Colonic mucosa (tissue), 4 donors: ENCODE measurements at regions not wholly inside any gene's neighbourhood (a gene's known extent, or its start where the extent isn't known, plus 50 kb on each side); places are given as distances from the start of the nearest gene placed in this dataset.

ENCODE experiments used
- DNase-seq: peaks from one replicate; pipeline ENCODE4 v3.0.0-alpha.2; 2020
- H3K27ac ChIP-seq: fragments of 200-600 bp; one replicate; pipeline ENCODE4 v1.8.0; 2021
- H3K27me3 ChIP-seq: fragments of 200-600 bp; one replicate; pipeline ENCODE4 v1.8.0; 2021
- H3K36me3 ChIP-seq: fragments of 200-600 bp; one replicate; pipeline ENCODE4 v1.8.0; 2021
- H3K4me1 ChIP-seq: fragments of 200-600 bp; one replicate; pipeline ENCODE4 v1.8.0; 2021; ENCODE audit warnings: mild to moderate bottlenecking
- H3K4me3 ChIP-seq: fragments of 200-600 bp; one replicate; pipeline ENCODE4 v1.8.0; 2021
- H3K9ac ChIP-seq, 2 donors: one replicate each; pipeline ENCODE4 v1.7.0; 2013; ENCODE audit warnings: control low read depth in 2 of 2, low read depth in 2 of 2, low read length in 2 of 2
- H3K9me3 ChIP-seq: fragments of 200-600 bp; one replicate; pipeline ENCODE4 v1.8.0; 2021
- CTCF ChIP-seq: fragments of 200-600 bp; IDR thresholded peaks from one replicate; pipeline ENCODE4 v1.8.0; 2022; ENCODE audit warnings: antibody characterized with exemption, mild to moderate bottlenecking
- intact Hi-C: fragments of 100-400 bp; cut with DNase I; formaldehyde crosslinking; loops from one replicate; pipeline ENCODE4 v1.14.1; 2022
- donor health status: healthy.
- donor health status: DM: no; HTN: no; CAD: no.
- donor health status: DM: no; HTN: no; CAD: no.

DNA sequence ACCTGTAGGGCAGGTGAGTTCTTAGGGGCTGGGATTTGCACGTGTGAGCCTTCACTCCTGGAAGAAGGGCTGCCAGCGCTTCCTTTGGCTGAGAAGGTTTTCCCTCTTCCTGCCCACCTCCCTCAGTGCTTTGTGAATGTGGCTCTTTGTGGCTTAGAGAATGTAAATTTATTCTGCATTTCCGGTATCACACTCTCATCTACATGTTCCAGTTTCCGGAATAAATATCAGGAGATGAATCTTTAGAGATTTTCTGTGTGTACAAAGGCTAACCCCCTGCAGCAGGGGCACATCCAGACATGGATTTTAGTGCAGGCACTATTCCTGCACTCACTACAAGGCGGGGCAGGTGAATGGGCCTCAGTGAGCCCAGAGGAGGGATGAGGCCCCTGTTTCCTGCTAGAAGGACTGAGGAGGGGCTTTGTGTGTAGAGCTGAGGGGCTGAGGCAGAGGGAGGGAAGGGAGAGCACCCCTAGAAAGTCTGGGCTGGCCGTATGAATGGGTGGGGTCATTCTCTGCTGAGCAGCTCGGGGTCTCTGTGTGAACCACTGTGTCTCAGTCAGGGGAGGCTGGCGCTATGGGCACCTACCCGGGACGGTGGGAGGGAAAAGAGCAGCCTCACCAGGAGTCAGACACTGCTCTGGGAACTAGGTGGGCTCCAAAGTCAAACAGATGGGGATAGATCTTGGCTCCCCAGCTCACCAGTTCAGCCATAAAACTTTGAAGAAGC is 207.5 kb downstream of the MATN1 start:
- Histone ChIP-seq H3K36me3 (no peaks in the 10 kb centered on the region), H3K4me3 (no peak overlapping the region), H3K9me3 (no peaks in the 10 kb centered on the region), H3K9ac (no peak overlapping the region), H3K4me1 (no peaks in the 10 kb centered on the region), H3K27me3 (no peaks in the 10 kb centered on the region), H3K27ac (no peak overlapping the region)
- DNase-seq = no peak
- intact Hi-C loops = no loop called here
- no peak for TF ChIP-seq CTCF

DNA sequence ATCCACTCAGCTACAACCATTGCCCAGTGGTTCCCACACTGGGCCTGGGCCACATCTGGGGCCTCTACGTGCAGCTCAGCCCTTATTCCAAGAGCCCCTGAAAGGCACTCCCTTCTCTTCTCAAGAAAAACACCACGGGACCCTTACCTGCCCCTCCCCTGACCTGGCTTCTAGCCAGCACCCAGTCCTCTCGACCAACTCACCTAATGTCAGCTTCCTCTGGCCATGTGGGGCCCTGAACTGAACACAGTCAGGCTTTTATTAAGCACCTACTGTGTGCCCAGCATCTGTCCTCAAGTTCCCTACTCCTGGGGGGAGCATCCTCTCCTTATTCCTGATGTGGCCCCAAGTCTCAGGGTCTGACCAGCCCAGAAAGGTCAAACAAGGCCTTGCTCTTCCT is 208.4 kb downstream of the MATN1 start:
- intact Hi-C loops = no loop called here
- Histone ChIP-seq H3K27me3 (no peaks in the 10 kb centered on the region), H3K4me1 (no peaks in the 10 kb centered on the region), H3K9ac (no peak overlapping the region), H3K4me3 (no peak overlapping the region), H3K27ac (no peak overlapping the region), H3K36me3 (no peaks in the 10 kb centered on the region), H3K9me3 (no peaks in the 10 kb centered on the region)
- DNase-seq = no peak
- TF ChIP-seq CTCF = no peak

- DNase-seq = no peak
- H3K9me3 ChIP-seq = no peaks in the 10 kb centered on the region
- H3K9ac ChIP-seq = no peak overlapping the region
- no peak overlapping the region for H3K27ac ChIP-seq
- H3K4me3 ChIP-seq = no peak overlapping the region
- TF ChIP-seq CTCF = no peak
- no peaks in the 10 kb centered on the region for H3K4me1 ChIP-seq
- no peaks in the 10 kb centered on the region for H3K27me3 ChIP-seq
- intact Hi-C loops = no loop called here
- no peaks in the 10 kb centered on the region for H3K36me3 ChIP-seq
Measured at GRCh38 chr1:30514137-30514654, 209.2 kb downstream of the MATN1 start.

DNA sequence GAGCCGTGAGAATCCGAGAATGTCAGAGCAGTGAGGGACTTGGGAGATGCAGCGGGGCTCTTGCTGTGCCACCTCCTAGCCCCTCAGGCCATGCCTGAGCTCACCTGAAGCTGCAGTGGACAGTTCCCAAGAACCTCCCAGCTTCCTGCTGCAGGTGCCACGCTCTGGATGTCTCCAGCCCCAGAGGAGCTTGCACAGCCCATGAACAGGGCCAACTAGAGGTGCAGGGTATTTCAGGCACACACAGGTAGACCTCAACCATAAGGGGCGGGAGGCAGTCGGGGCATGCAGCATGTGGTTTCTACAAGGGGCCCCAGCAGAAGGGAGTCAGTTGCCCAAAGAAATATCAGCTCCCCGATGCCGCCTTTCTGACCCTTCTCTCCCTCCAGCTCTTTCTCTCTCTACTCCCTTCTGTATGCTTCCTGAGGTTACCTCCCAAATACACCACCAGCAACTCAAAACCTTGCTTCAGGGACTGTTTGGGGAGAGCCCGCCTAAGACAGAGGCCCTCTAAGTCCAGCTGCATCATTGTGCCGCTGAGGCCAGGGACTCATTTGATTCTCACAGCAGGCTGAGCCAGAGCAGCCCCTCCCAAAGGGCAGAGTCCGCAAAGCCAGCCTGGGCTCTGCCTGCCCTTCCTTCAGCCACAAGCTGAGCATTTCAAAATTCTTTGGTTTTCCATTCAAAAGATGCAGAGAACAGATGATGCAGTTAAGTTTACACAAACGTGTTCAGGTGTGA is 209.8 kb downstream of the MATN1 start:
- no peak for DNase-seq
- Histone ChIP-seq H3K4me3 (no peak overlapping the region), H3K36me3 (no peaks in the 10 kb centered on the region), H3K4me1 (no peaks in the 10 kb centered on the region), H3K9ac (no peak overlapping the region), H3K9me3 (no peaks in the 10 kb centered on the region), H3K27me3 (no peaks in the 10 kb centered on the region), H3K27ac (no peak overlapping the region)
- no peak for TF ChIP-seq CTCF
- intact Hi-C loops = no loop called here

- no peak overlapping the region for H3K27ac ChIP-seq
- intact Hi-C loops = no loop called here
- H3K36me3 ChIP-seq = no peaks in the 10 kb centered on the region
- H3K4me1 ChIP-seq = no peaks in the 10 kb centered on the region
- H3K4me3 ChIP-seq = no peak overlapping the region
- DNase-seq = no peak
- no peaks in the 10 kb centered on the region for H3K9me3 ChIP-seq
- H3K27me3 ChIP-seq = no peaks in the 10 kb centered on the region
- TF ChIP-seq CTCF = no peak
- no peak overlapping the region for H3K9ac ChIP-seq
Measured at GRCh38 chr1:30512914-30513265, 210.5 kb downstream of the MATN1 start.
